GM21529 (cell line): ENCODE measurements at regions not wholly inside any gene's neighbourhood (a gene's known extent, or its start where the extent isn't known, plus 50 kb on each side); places are given as distances from the start of the nearest gene placed in this dataset.
A peak's percentile ranks its signal among the peaks of the same experiment; 100 is the strongest.

Source experiments
- ATAC-seq: cut with Tn5 transposase; IDR thresholded peaks from one replicate; pipeline ENCODE4 v1.9.1; 2021; ENCODE audit not compliant: unreplicated experiment

- no peak for ATAC-seq
Measured at GRCh38 chrX:39808471-39808917, 289.3 kb downstream of the BCOR start.

DNA sequence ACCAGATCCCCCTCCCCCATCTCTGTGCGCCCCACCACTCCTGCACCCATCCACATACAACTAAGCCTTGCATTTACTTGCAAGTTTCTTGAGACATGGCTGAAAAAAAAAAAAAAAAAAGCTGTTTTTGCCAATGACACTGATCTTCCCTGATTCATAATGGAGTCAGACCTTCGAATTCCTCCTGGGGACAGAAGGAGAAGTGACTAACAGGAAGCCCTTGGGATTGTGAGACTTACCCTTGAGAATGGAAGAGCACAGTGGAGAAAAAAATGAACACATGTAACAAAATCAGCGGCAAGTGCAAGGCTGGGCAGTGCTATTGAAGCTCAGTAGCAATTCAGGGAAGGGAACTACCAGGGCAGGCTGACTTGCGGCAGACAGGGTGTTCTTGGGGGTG, 288.4 kb downstream of the BCOR start:
- no peak for ATAC-seq

DNA sequence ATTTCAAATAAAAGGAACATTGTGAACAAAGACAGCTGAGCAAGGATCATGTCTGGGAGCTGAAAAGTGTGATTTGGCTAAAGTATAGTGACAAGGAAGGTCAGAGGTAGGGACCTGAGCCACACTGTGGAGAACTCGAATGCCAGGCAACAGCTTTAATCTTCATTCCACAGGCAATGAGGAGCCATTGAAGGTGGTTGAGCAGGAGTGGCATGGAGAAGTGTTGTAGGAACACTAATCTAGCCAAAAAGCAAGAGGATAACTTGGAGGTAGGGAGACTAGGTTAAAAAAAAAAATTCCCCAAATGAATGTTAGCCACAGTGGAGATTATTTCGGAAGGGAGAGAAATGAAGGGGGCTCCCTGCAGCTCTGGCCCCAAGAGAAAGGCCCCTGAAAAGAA, 286.9 kb downstream of the BCOR start:
- no peak for ATAC-seq

DNA sequence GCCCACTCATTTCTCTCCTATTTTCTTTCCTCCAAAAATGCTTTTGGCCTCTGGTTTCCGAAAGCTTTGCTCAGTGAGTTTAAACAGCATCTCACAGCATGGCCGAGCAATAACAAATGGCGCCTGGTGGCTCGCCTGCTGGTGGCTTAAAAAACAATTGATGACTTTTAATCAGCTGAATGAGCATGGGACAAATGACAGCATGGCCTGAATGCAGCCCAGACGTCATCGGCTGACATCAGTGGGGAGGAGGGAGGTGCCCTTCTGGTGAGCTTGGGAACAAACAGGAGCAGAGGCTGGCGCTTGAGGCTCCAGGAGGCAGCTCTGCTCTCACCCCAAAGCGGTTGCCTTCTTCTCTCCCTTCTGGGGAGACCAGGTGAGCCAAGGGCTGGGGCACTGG, 286.4 kb downstream of the BCOR start:
- no peak for ATAC-seq

DNA sequence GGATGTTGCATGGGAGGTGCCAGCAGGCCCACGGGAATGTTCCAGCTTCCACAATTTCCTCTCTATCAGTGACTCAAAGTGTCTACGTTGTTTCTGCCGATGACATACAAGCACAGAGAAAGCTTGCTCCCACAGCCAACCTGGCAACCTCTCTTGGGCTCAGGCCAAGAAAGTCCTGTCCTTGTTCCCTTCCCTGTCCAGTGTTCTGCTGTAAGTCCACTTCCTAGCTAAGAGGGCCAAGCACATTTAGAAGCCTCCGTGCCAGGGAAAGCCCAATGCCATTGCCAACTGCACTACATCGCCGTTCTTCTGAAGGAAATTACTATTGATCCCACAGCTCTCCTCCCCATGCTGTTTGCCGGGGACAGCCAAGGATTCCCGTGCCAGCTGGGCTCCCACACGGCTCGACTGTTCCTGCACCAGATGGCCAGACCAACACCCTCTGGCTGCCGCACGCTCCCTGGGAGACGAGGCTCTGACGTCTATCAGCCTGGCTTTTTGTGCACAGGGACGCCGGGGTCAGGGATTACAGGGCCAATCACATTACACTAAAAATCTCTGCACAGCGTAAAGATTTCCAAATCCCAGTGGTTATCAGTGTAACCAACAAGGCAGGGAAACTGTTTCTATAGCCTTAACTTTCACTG, 284.0 kb downstream of the BCOR start:
- no peak for ATAC-seq

DNA sequence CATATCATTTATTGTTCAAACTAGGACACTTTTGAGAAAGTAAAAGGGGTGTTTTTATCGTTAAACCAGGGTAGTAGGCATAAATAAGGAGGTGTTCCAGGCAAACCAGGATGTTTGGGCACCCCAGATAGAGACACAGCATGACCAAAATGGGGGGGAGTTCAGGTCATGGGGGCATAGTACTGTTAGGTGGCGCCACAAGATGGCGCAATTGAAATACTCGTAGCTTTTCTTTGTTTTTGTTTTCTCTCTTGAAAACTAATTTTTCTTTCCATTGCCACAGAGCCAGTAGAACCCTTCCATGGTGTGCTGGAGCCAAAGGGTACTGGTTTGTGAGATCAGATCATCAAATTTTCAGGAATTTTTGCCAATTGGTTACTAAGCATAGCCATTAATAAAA, 283.4 kb downstream of the BCOR start:
- ATAC-seq, result no peak

GRCh38 chrX:39815631-39816030, 282.1 kb downstream of the BCOR start:
- ATAC-seq, result peak; percentile 65

GRCh38 chrX:39816871-39817731, 280.7 kb downstream of the BCOR start:
- ATAC-seq, result no peak

DNA sequence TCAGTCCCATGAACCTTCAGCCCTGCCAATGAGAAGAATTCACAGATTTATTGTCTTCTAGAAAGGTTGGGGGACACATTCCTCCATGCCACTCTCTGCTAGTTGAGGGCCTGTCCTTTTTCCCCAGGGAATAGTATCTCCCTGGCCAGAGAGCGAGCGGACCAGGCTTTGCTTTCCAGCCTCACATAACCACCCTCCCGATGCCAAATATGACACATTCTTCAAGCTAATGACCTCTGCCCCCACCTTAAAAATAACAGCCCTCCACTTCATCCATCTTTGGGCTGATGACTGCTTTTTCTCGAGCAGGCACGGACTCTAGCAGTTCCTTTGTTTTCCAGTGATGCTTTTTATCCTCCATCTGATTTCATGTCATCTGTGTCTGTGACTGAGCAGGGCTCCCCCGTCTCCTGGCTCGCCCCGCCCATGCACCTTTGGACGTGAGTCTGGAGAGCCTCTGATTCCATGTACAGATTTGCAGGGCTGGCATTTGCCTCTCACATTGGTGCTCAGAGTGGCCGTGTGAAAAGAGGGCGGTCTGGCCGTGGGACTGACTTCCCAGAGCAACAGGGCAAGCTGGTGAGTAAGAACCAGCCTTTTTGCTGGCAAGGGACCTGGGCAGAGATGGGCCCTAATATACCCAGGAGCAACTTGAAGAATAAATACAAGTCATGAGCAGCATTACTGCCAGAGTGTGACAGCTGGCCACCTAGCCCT, 279.8 kb downstream of the BCOR start:
- no peak for ATAC-seq

GRCh38 chrX:39818750-39819149, 279.0 kb downstream of the BCOR start:
- no peak for ATAC-seq

GRCh38 chrX:39819921-39820849, 277.6 kb downstream of the BCOR start:
- ATAC-seq, result no peak

GRCh38 chrX:39820938-39821708, 276.6 kb downstream of the BCOR start:
- ATAC-seq, result no peak

DNA sequence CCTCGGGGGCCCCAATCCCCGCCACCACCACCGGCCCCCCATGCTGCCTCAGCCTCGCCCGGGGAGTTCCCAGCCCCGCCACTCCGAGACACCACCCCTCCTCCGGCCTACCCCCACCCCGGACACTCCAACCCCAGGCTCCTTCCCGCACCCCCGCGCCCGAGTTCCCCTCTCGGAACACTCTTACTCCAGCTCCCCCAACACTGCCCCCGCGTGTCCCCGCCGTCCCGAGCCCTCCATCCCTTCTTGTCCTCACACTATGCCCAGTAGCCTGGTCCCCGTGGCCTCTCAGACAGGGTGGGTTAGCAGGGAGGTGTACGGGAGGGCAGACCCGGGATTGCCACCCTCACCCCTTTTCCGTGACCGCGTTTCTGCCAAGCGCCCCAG, 276.1 kb downstream of the BCOR start:
- no peak for ATAC-seq

- no peak for ATAC-seq
Measured at GRCh38 chrX:39822133-39822748, 275.5 kb downstream of the BCOR start.

- no peak for ATAC-seq
Measured at GRCh38 chrX:39823424-39823823, 274.3 kb downstream of the BCOR start.

- ATAC-seq, result no peak
Measured at GRCh38 chrX:39823854-39824253, 273.9 kb downstream of the BCOR start.

DNA sequence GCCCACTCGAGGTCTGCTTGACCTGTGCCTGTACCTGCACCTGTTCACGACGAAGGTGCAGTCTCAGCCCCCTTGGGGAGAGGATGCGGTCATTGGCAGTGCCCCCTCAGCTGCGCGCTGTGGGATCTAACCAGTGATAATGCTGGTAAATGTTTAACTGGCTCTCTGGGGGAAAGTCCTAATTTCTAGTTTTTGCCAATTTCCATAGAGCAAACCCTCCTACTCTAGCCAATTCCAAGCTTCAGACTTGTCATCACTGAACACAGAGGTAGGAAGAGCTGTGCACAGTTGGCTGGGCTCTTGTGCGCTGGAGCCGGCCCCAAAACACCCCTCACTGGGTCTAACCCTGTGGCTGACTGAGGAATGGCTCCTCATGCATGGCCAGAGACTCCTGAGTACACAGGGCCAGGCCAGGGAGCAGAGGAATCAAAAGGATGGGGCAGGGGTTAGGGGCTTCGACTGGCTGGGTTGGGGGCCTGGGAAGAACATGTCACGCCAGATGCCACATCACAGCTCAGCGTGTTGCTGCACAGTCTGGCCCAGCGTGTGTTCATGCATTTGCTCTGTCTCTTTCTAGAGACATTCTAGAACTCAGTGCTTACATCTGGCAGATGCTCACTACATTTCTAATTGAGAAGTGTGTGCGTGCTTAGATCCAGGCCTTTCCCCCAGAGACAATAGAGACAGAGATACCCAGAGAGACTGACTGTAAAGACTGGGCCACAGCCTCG, 270.8 kb downstream of the BCOR start:
- ATAC-seq, result no peak

DNA sequence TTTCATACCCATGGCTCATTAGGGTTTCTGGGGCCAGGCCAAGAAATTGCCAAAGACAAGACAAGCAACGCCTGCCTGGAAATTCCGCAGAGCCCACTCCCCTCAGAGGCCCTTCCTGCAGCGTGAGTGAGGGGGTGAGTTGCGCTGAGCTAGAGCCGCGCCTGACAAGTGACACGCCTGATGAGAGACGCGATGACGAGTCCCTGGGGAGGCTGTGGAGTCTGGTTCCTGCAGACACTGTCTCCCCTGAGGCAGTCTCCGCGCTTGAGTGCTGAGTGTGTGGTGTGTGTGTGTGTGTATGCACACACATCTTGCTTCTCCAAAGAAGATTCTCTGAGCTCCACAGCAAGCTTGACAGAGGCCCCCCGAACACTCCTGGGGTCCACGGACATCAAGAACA, 269.8 kb downstream of the BCOR start:
- peak; percentile 77 for ATAC-seq

- no peak for ATAC-seq
Measured at GRCh38 chrX:39828971-39829370, 268.8 kb downstream of the BCOR start.
